HG03159 (cell line): ENCODE measurements at regions not wholly inside any gene's neighbourhood (a gene's known extent, or its start where the extent isn't known, plus 50 kb on each side); places are given as distances from the start of the nearest gene placed in this dataset.
"Not testable (repeated sequence)": the region's sequence is repeated elsewhere in the genome, so short reads cannot be mapped to it uniquely, and the experiment has no call there.

Source experiments
- ATAC-seq: cut with Tn5 transposase; IDR thresholded peaks from one replicate; pipeline ENCODE4 v1.9.1; 2021; ENCODE audit warnings: mild to moderate bottlenecking, moderate library complexity; ENCODE audit not compliant: unreplicated experiment

DNA sequence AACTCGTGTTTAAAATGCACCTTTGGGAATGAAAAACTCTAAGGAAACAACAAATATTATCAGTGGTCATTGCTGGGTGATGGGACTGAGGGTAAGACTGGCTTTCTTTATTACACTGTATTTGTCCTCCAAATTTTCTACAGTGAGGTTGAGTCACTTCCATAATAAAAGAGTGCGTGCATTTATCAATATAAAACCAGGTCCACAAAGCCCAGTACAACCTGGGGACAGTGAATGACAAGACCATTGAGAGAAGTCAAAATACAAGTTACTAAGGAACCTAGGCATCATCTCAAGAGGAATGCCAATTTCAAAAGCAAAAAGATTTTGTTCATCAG is 76.4 kb downstream of the MAGED4 start:
- no peak for ATAC-seq

DNA sequence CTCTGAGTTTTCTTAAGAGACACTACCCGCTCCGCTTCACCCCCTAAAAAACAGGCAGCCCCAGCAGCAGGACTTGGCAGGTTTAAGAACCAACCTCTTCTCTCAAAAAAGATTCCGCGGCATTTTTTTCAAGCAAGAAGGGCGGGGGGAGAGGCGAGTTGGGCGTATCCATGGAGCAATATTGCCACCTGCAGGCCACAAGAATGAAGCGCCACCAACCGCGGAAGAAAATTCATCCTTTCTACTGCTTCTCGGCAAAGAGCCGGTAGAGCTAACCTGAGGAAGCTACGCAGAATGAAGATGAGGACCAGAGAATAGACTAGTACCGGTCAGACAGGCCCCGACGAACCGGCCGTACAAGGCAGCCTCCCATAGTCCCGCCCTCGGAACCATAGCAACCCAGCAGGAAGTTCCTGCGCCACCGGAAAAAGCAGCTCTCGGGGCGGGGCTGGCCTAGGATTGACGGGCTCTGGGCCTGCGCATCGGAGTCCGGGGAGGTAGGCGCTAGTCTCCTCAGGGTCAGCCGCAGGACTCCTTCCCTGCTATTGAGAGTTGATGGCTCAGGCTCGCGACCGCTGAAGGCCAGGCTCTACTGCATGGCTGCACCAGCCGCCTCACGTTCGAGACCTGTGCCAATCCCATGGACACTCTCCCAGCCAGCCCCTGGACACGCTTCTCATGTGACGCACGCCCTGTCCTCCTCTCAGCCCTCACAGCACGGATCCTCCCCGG is 76.9 kb downstream of the MAGED4 start:
- ATAC-seq: peak; percentile 98

DNA sequence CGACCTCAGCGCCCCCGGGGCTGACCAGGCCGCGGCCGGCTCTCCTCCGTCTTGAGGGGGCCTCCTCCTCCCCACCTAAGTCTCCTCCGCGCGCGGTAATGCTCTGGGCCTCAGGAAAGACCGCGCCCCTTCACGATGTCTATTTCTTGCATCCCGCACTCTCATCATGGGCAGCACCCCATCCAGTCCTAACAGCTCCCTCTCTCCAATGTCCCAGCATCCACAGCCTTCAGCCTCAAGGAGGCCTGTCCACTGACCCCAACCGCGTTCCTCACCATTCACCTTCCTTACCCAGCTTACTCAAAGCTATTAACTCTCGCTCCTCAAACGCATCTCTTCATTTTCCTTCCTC is 77.5 kb downstream of the MAGED4 start:
- peak; percentile 8 for ATAC-seq

DNA sequence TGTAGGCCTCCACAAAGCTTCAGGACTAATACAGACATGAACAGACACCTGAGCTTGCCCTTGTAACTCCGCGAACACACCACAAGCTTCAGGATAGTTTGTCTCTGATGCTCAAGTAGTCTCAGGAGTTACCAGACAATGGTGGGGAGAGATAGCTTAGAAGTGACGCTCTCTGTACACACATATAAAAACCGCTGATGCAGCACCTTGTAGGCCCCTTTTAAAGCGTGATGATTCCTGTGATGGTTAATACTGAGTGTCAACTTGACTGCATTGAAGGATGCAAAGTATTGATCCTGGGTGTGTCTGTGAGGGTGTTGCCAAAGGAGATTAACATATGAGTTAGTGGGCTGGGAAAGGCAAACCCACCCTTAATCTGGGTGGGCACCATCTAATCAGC is 78.7 kb downstream of the MAGED4 start:
- no peak for ATAC-seq

DNA sequence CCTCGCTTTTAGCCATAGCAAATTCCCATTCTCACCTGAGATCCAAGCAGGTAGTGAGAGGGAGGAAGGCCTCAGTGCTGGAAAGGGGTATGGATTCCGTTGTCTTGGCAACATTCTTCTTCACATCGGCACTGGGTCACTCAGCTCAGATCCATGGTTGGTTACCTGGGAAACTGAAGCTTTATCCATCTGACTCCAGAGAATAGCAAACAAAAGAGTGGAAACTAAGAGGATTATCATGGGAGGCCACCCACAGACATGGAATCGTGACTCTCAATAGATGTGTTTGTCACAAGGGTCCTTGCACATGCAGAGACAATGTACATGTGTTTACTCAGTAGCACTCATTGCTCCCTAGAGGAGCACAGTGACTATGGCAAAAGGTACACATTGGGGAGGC is 81.0 kb downstream of the MAGED4 start:
- no peak for ATAC-seq

DNA sequence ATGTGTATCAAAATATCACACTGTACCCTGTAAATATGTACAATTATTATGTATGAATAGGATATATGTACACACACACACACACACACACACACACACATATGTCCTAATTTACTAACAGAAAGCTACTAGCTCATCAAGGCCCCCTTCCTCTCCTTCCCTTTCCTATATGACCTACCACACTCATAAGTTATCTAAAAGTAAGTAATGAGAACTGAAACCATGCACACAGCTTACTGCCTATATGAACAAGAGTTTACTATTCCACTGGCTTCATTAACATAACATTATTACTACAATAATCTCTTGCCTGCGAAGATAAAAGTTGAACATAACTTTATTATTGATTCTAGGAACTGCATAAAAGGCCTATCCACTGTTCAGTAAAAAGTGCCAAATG is 83.8 kb downstream of the MAGED4 start:
- not testable (repeated sequence) for ATAC-seq

DNA sequence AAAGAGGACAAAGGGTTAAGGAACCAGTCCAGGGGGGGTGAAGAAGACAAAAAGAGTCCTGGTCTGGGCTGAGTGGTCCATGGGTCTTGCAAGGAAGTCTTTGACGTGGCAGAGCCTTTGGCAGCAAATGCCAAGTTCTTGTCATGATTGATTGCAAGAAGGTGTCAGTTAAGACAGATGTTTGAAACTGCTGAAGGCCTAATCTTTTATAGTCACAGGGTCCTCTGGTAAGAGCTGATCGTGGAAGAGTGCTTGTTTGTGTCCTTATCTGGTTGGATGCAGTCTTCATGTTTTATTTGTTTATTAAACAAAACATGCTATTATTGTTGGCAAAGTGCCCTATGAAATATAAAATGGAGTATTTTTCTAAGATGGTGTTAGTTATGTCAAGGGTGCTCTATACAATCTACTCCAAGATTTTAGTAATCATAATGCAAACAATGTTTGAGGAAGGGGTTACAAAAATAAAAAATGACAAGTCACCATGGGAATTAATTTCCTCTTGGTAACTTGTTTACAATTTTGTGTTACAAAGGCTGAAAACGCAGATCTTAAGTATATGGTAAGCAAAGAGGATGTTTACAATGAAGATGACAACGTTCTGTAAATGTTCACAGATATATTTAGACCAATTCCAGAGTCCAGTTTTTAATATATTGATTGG is 85.9 kb downstream of the MAGED4 start:
- ATAC-seq: no peak

DNA sequence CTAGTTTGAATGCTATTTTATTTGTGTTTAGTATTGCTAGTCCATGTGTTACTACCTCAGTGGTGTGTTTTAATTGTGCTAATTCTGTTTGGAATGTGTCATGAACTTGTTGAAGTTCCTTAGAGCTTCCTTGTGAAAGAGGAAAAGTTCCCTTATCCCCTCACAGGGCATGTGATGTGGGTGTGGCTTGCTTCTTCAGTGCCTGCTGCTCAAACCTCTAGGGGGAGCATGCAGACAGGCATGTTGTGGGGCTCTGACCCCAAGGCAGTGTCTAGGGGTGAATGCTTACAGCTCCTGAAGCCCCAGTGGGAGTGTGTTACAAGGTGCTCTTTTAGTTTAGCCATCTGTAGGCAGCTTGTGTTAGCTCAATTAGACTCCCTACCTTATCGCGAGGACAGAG is 86.5 kb downstream of the MAGED4 start:
- ATAC-seq: no peak

DNA sequence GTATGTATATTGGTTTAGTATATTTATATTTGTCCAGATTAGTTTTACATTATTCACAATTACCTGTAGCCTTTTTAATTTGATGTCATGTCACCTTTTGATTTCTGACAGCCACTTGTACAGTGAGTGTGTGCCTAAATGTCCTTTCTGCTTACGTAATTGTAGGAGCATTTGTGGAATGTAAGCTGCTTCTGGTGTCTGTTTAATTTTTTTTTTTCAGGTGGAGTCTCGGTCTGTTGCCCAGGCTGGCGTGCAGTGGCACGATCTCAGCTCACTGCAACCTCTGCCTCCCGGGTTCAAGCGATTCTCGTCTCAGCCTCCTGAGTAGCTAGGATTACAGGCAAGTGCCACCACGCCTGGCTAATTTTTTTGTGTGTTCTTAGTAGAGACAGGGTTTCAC is 91.2 kb upstream of the XAGE2 start:
- ATAC-seq: no peak

DNA sequence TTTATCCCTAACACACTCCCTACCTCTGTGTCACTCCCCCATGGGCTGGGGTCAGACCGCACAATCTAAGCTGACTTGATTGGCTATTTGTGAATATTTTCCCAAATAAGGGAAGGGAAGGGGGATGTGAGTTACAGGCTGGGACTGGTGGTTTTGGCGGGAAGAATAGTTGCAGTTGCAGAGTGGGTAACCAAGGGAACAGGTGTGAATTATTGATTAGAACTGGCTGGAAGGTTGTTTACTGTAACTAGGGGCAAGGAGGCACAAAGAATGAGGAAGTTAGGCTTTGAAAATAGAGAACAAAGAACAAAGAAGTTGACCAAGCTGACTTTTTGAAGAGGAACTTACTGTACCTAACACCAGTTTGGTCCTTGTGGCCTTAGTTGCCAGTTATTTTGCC is 88.0 kb upstream of the XAGE2 start:
- no peak for ATAC-seq

DNA sequence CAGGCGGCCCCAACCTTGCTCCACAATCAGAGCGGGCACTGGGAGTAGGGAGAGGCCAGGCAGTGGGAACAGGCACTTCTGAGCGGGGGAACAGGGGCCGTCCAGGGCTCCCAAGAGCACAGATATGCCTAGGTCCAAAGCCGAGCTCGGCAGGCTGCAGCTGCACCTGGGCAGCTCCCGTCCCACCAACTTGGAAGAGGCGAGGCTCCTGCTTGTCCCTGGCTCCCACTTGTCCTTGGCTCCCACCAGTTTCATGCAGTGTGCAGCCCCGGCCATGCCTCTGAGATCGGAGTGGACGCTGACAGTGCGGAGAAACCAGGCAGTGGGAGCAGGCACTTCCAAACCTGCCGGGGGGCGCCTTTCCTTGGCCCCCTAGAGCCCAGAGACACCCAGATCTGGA is 84.0 kb upstream of the XAGE2 start:
- ATAC-seq: no peak

DNA sequence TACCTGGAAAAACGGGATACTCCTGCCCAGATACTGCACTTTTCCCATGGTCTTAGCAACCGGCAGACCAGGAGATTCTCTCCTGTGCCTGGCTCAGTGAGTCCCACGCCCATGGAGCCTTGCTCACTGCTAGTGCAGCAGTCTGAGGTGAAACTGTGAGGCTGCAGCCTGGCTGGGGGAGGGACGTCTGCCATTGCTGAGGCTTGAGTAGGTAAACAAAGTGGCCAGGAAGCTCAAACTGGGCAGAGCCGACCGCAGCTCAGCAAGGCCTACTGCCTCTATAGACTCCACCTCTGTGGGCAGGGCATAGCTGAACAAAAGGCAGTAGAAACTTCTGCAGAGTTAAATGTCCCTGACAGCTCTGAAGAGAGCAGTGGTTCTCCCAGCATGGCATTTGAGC is 69.9 kb upstream of the XAGE2 start:
- not testable (repeated sequence) for ATAC-seq

DNA sequence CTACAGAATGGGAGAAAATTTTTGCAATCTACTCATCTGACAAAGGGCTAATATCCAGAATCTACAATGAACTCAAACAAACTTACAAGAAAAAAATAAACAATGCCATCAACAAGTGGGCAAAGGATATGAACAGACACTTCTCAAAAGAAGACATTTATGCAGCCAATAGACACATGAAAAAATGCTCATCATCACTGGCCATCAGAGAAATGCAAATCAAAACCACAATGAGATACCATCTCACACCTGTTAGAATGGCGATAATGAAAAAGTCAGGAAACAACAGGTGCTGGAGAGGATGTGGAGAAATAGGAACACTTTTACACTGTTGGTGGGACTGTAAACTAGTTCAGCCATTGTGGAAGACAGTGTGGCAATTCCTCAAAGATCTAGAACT is 60.3 kb upstream of the XAGE2 start:
- not testable (repeated sequence) for ATAC-seq
